ENCODE measurements at regions not wholly inside any gene's neighbourhood (a gene's known extent, or its start where the extent isn't known, plus 50 kb on each side); places are given as distances from the start of the nearest gene placed in this dataset.

DNA sequence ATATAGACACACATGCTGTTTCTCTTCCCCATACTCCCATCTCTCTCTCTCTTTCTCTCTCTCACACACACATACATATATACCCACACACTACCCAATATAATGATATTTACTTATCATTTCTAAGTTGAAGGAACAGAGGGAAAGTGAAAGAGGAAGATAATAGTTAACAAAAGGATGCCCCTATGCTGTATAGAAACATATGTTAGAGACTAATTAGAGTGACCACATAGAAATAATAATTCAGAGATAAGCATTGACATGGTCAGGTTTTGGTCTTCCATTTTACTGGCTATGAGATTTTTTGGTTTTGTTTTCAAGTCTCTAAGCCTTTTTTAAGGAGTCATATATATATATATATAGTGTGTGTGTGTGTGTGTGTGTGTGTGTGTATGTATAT is 445.7 kb upstream of the CHORDC1 start:
- no peak for TF ChIP-seq CTCF (IDR thresholded peaks at IDR 0.05; ENCODE audit: low read depth, low read length, poor library complexity, severe bottlenecking)
- no peak for TF ChIP-seq EZH2phosphoT487 (IDR thresholded peaks at IDR 0.05; ENCODE audit: borderline replicate concordance, low read length)

Measured in DOHH2 (cell line).